T-cell (primary cell): ENCODE measurements at regions not wholly inside any gene's neighbourhood (a gene's known extent, or its start where the extent isn't known, plus 50 kb on each side); places are given as distances from the start of the nearest gene placed in this dataset.

Source experiments
- ATAC-seq, 4 experiments: fragments of 200-7000 bp in 3 of 4; fragments of 150-1000 bp in 1 of 4; cut with Tn5 transposase; replicated peaks in 1 of 4; 1 replicate in 3 of 4; 2 replicates in 1 of 4; pipeline ENCODE4 v1.10.0; 2021; ENCODE audit warnings: moderate library complexity in 3 of 4, mild to moderate bottlenecking in 2 of 4, moderate number of reproducible peaks in 1 of 4
- CTCF ChIA-PET, 2 donors: fragments of 300-600 bp; sonication (Branson Sonifier 250); formaldehyde crosslinking; loops; one replicate each; lab custom pipeline; 2022; ENCODE audit warnings: antibody characterized with exemption in 2 of 2; lab: Charles Lee
- POLR2A ChIA-PET, 2 donors: fragments of 300-600 bp; sonication (Branson Sonifier 250); formaldehyde crosslinking; loops; one replicate each; lab custom pipeline; 2022; ENCODE audit warnings: antibody characterized with exemption in 2 of 2; lab: Charles Lee
- DNase-seq, 35 experiments: peaks; one replicate each; pipeline versions ENCODE4 v3.0.0 to v3.0.0-alpha.2; 2013 to 2023
- H3K27ac ChIP-seq: one replicate; pipeline ENCODE4 v1.5.1; 2013; ENCODE audit warnings: low read length
- H3K27me3 ChIP-seq, 2 experiments: replicated peaks in 1 of 2; 1 replicate in 1 of 2; 2 replicates in 1 of 2; pipeline versions ENCODE4 v1.6.1 to v1.7.0; 2013; ENCODE audit warnings: low read length in 1 of 2, mixed read lengths in 1 of 2; ENCODE audit not compliant: control insufficient read depth in 2 of 2, insufficient read depth in 2 of 2; ENCODE audit errors: extremely low read depth in 1 of 2
- H3K36me3 ChIP-seq, 2 donors: 1 replicate in 1 of 2; 2 replicates in 1 of 2; pipeline versions ENCODE4 v1.6.1 to v1.7.0; 2013; ENCODE audit warnings: low read length in 1 of 2; ENCODE audit not compliant: control insufficient read depth in 2 of 2, insufficient read depth in 1 of 2; ENCODE audit errors: extremely low read depth in 1 of 2
- H3K4me1 ChIP-seq, 2 experiments: 1 replicate in 1 of 2; 2 replicates in 1 of 2; pipeline versions ENCODE4 v1.6.1 to v1.7.0; 2013; ENCODE audit warnings: low read length in 2 of 2, mixed read lengths in 1 of 2; ENCODE audit not compliant: insufficient read depth in 2 of 2, control insufficient read depth in 1 of 2; ENCODE audit errors: extremely low read depth in 1 of 2
- H3K4me3 ChIP-seq, 2 donors: 1 replicate in 1 of 2; 2 replicates in 1 of 2; pipeline versions ENCODE4 v1.5.1 to v1.7.0; 2013; ENCODE audit warnings: mild to moderate bottlenecking in 2 of 2, low read length in 1 of 2, moderate library complexity in 1 of 2; ENCODE audit not compliant: control insufficient read depth in 1 of 2; ENCODE audit errors: extremely low read depth in 1 of 2
- H3K9me3 ChIP-seq: 2 replicates; pipeline ENCODE4 v1.7.0; 2013
- H3K27ac Mint-ChIP-seq, 2 donors: one replicate each; pipeline ENCODE4 v1.8.0; 2020 to 2021; ENCODE audit warnings: mild to moderate bottlenecking in 2 of 2, mixed read lengths in 2 of 2
- H3K27me3 Mint-ChIP-seq, 2 donors: one replicate each; pipeline ENCODE4 v1.8.0; 2021 to 2022; ENCODE audit warnings: mixed read lengths in 2 of 2
- H3K36me3 Mint-ChIP-seq: one replicate; pipeline ENCODE4 v1.8.0; 2021; ENCODE audit warnings: mixed read lengths
- H3K4me1 Mint-ChIP-seq, 3 donors: one replicate each; pipeline ENCODE4 v1.8.0; 2020 to 2022; ENCODE audit warnings: mixed read lengths in 3 of 3, mild to moderate bottlenecking in 1 of 3
- H3K4me3 Mint-ChIP-seq, 3 donors: one replicate each; pipeline ENCODE4 v1.8.0; 2020 to 2022; ENCODE audit warnings: mild to moderate bottlenecking in 3 of 3, mixed read lengths in 3 of 3, moderate library complexity in 3 of 3
- H3K9me3 Mint-ChIP-seq, 3 donors: one replicate each; pipeline ENCODE4 v1.8.0; 2020 to 2022; ENCODE audit warnings: mixed read lengths in 3 of 3
- WGBS: methylation state at CpG from one replicate; pipeline ENCODE4 v1.1.5; 2013; ENCODE audit warnings: missing lambda C conversion rate; ENCODE audit not compliant: insufficient coverage; 5-methylcytosine and 5-hydroxymethylcytosine counted together

DNA sequence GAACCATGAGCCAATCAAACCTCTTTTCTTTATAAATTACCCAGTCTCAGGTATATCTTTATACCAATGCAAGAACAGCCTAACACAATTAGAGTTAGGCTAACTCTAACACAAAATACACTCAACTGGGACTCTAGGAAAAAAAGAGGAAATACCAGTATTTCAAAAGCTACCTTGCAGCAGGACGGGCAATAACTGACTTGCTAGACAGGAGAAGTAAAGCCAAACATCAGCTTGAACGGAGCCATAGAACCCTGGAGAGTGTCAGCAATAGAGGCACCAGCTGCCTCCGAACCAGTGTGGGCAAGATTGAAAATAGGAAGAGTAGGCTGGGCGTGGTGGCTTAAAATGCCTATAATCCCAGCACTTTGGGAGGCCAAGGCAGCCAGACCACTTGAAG is 162.0 kb upstream of the SOX4 start:
- Histone ChIP-seq H3K9me3 (no peaks in the 10 kb centered on the region), H3K4me1 (no peaks in the 10 kb centered on the region), H3K4me3 (no peak overlapping the region), H3K27me3 (peaks cover 0 to 3% of the 10 kb centered on the region in 2 experiments), H3K27ac (no peak overlapping the region), H3K36me3 (no peaks in the 10 kb centered on the region)
- Mint-ChIP-seq H3K9me3 (no peaks in the 10 kb centered on the region), H3K27ac (no peak overlapping the region), H3K27me3 (peaks cover 0 to 5% of the 10 kb centered on the region in 2 donors), H3K4me3 (no peak overlapping the region), H3K36me3 (no peaks in the 10 kb centered on the region), H3K4me1 (no peaks in the 10 kb centered on the region)
- POLR2A ChIA-PET = no interaction called here
- DNase-seq (no peak), ATAC-seq (no peak)
- CTCF ChIA-PET = interaction anchor here in 1 of 2 donors (0.5 kb wide), 1 partner anchor 231 kb away, joined by 3 read pairs; no protein-coding TSS in a partner anchor
- 92% methylated on average over 2 of the region's 4 CpGs for WGBS

DNA sequence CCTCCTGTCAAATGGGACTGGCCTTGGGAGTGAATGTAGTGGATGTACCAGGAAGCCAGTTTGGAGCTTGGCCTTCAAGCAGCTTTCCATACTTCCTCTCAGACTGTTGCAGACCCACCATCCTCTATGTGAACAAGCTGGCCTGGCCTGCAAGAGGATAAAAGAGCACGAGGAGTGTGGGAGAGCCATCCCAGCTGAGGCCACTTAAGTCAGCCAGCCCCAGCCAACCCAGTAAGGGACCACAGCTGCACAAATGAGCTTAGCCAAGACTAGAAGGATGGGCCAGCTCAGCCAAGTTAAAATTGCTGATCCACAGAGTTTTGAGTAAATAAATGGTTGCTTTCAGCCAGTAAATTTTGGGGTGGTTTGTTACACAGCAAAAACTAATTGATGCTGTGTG is 156.9 kb upstream of the SOX4 start:
- H3K9me3 Mint-ChIP-seq = no peaks in the 10 kb centered on the region
- no peaks in the 10 kb centered on the region for H3K9me3 ChIP-seq
- H3K36me3 ChIP-seq = no peaks in the 10 kb centered on the region
- no peak overlapping the region for H3K27ac ChIP-seq
- no peak for DNase-seq
- H3K4me3 Mint-ChIP-seq = no peak overlapping the region
- no peak overlapping the region for H3K4me3 ChIP-seq
- ChIA-PET CTCF (no interaction called here), POLR2A (no interaction called here)
- no CpG with 5 or more reads among the region's 1 CpG for WGBS
- ATAC-seq = no peak
- H3K4me1 Mint-ChIP-seq = peaks cover 11 to 27% (median 16%) of the 10 kb centered on the region in 3 donors
- H3K27me3 Mint-ChIP-seq = peaks cover 0 to 5% of the 10 kb centered on the region in 2 donors
- H3K27ac Mint-ChIP-seq = no peak overlapping the region
- H3K4me1 ChIP-seq = peaks cover 4 to 8% of the 10 kb centered on the region in 2 experiments
- no peaks in the 10 kb centered on the region for H3K36me3 Mint-ChIP-seq
- H3K27me3 ChIP-seq = peaks cover 0 to 3% of the 10 kb centered on the region in 2 experiments

DNA sequence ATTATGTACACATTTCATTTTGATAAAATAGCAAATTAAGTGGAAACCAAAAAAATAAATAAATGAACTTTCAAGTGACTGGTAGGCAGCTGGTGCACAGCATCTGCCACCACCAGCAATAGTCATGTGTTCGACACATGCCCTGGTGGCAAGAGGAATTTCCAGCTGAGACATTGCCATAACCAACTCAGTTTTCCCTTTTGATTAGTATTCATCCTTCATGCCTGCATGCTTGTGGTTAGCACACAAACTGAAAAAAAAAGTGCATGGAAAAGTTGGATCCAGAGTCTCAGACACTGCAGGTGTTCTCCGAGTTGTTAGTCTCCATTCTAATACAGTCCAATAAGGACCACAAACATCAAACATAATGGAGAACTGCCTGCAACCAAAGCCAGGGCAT is 156.0 kb upstream of the SOX4 start:
- Histone ChIP-seq H3K9me3 (no peaks in the 10 kb centered on the region), H3K4me1 (peaks cover 4 to 8% of the 10 kb centered on the region in 2 experiments), H3K27me3 (peaks cover 0 to 3% of the 10 kb centered on the region in 2 experiments), H3K36me3 (no peaks in the 10 kb centered on the region), H3K4me3 (no peak overlapping the region), H3K27ac (no peak overlapping the region)
- no peak overlapping the region for H3K27ac Mint-ChIP-seq
- H3K4me1 Mint-ChIP-seq = peaks cover 11 to 27% (median 16%) of the 10 kb centered on the region in 3 donors
- 90% methylated on average over 2 of the region's 2 CpGs for WGBS
- DNase-seq (no peak), ATAC-seq (no peak)
- no peaks in the 10 kb centered on the region for H3K9me3 Mint-ChIP-seq
- H3K27me3 Mint-ChIP-seq = no peaks in the 10 kb centered on the region
- POLR2A ChIA-PET = no interaction called here
- no peak overlapping the region for H3K4me3 Mint-ChIP-seq
- CTCF ChIA-PET = no interaction called here
- no peaks in the 10 kb centered on the region for H3K36me3 Mint-ChIP-seq

DNA sequence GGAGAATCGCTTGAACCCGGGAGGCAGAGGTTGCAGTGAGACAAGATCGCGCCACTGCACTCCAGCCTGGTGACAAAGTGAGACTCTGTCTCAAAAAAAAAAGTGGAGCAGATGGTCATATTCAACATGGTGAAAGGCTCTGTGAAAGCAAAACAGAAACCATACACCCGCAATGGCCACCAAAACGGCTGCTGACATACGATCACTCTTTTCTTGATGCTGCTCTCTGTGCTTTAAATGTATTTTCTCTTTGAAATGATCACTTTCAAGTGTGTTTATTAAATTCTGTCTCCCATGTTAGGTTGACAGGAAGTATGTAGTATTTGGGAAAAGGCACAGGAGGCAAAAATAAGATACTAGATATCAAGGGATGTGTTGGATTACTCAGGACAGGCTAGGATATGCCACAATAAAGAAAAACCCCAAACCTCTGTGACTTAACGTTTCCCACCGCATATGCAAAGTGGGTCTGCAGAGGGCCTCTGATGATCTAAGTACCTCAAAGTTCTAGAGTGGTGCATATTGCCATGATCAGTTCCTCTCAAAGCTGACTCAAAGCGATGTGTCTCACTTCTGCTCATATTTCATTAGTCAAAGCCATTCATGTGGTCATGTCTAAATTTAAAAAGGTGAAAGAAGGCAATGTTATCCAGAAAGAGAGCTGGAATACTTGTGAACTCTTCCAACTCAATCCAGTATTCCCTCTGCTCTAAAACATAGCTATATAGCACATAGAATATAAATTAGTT is 155.1 kb upstream of the SOX4 start:
- H3K27me3 Mint-ChIP-seq = no peaks in the 10 kb centered on the region
- no peak overlapping the region for H3K27ac Mint-ChIP-seq
- ChIA-PET CTCF (no interaction called here), POLR2A (no interaction called here)
- H3K9me3 ChIP-seq = no peaks in the 10 kb centered on the region
- DNase-seq = peak in 2 of 35 experiments; percentile 5 to 23
- H3K27me3 ChIP-seq = no peaks in the 10 kb centered on the region
- peaks cover 4 to 8% of the 10 kb centered on the region in 2 experiments for H3K4me1 ChIP-seq
- H3K36me3 Mint-ChIP-seq = no peaks in the 10 kb centered on the region
- H3K36me3 ChIP-seq = no peaks in the 10 kb centered on the region
- H3K4me3 Mint-ChIP-seq = no peak overlapping the region
- H3K4me1 Mint-ChIP-seq = peaks cover 11 to 27% (median 16%) of the 10 kb centered on the region in 3 donors
- no peak overlapping the region for H3K27ac ChIP-seq
- no peak overlapping the region for H3K4me3 ChIP-seq
- ATAC-seq = peak in 2 of 4 experiments; percentile 43 to 55
- H3K9me3 Mint-ChIP-seq = no peaks in the 10 kb centered on the region
- 58% methylated on average over 4 of the region's 10 CpGs for WGBS

DNA sequence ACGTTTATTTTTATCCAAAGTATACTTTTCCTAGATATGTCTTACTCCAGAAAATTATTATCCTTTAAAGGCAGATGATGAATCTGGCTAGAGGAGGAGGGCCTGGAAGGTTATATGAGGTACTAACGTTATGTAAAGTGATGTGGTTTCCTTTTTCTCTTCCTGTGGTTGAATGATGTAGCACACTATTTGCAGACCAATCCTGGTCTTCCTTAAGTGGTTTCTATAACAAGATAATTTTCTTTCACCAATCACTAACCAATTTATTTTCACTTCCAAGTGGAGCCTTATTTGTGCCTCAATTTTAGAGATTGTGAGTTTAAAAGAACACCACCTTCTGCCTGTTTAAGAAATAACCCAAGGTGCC is 154.6 kb upstream of the SOX4 start:
- no peaks in the 10 kb centered on the region for H3K9me3 Mint-ChIP-seq
- Histone ChIP-seq H3K36me3 (no peaks in the 10 kb centered on the region), H3K4me3 (no peak overlapping the region), H3K27ac (no peak overlapping the region), H3K9me3 (no peaks in the 10 kb centered on the region), H3K4me1 (peaks cover 4 to 8% of the 10 kb centered on the region in 2 experiments), H3K27me3 (no peaks in the 10 kb centered on the region)
- WGBS = no CpG with 5 or more reads among the region's 2 CpGs
- ATAC-seq (peak in 2 of 4 experiments; percentile 35 to 53), DNase-seq (peak in 1 of 35 experiments; percentile 16)
- peak overlapping the region in 1 of 2 donors; percentile 5 for H3K27ac Mint-ChIP-seq
- POLR2A ChIA-PET = no interaction called here
- CTCF ChIA-PET = no interaction called here
- no peaks in the 10 kb centered on the region for H3K27me3 Mint-ChIP-seq
- H3K4me3 Mint-ChIP-seq = no peak overlapping the region
- no peaks in the 10 kb centered on the region for H3K36me3 Mint-ChIP-seq
- peaks cover 11 to 27% (median 16%) of the 10 kb centered on the region in 3 donors for H3K4me1 Mint-ChIP-seq

DNA sequence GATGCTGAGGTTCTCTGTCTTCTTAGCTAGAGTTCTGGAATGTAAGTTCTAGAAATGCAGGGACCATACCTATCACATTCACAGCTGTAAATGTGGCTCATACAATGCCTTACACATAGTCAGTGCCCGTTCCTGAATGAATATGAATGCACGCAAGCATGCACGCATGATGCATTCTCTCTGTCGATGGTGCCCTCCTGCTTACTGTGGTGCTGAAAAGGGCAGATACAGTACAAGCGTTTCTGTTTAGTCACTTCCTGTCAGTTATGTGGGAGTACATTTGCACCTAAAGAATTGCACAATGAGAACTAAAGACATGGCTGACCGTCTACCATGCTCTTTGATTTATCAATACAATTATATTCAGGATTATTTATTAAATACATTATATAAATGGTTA is 152.2 kb upstream of the SOX4 start:
- CTCF ChIA-PET = no interaction called here

More for the DNA sequence above, 152.2 kb upstream of the SOX4 start:
- Histone ChIP-seq H3K27me3 (no peaks in the 10 kb centered on the region), H3K27ac (no peak overlapping the region), H3K36me3 (no peaks in the 10 kb centered on the region), H3K4me3 (no peak overlapping the region), H3K4me1 (peaks cover 4 to 8% of the 10 kb centered on the region in 2 experiments), H3K9me3 (no peaks in the 10 kb centered on the region)
- no peak for DNase-seq
- POLR2A ChIA-PET = no interaction called here
- H3K4me3 Mint-ChIP-seq = no peak overlapping the region
- ATAC-seq = no peak
- WGBS = no CpG with 5 or more reads among the region's 6 CpGs
- H3K9me3 Mint-ChIP-seq = no peaks in the 10 kb centered on the region
- H3K4me1 Mint-ChIP-seq = peaks cover 11 to 27% (median 16%) of the 10 kb centered on the region in 3 donors
- no peaks in the 10 kb centered on the region for H3K27me3 Mint-ChIP-seq
- no peak overlapping the region for H3K27ac Mint-ChIP-seq
- H3K36me3 Mint-ChIP-seq = no peaks in the 10 kb centered on the region
